ENCODE measurements at regions not wholly inside any gene's neighbourhood (a gene's known extent, or its start where the extent isn't known, plus 50 kb on each side); places are given as distances from the start of the nearest gene placed in this dataset.

- TF ChIP-seq CSRNP3 (CRISPR knock-in tag; IDR thresholded peaks at IDR 0.05): no peak
- no peak for TF ChIP-seq CSDC2 (CRISPR knock-in tag; IDR thresholded peaks at IDR 0.05)
- no peak for TF ChIP-seq ZC3H10 (CRISPR knock-in tag; IDR thresholded peaks at IDR 0.05)
- TF ChIP-seq, protein P1, sequence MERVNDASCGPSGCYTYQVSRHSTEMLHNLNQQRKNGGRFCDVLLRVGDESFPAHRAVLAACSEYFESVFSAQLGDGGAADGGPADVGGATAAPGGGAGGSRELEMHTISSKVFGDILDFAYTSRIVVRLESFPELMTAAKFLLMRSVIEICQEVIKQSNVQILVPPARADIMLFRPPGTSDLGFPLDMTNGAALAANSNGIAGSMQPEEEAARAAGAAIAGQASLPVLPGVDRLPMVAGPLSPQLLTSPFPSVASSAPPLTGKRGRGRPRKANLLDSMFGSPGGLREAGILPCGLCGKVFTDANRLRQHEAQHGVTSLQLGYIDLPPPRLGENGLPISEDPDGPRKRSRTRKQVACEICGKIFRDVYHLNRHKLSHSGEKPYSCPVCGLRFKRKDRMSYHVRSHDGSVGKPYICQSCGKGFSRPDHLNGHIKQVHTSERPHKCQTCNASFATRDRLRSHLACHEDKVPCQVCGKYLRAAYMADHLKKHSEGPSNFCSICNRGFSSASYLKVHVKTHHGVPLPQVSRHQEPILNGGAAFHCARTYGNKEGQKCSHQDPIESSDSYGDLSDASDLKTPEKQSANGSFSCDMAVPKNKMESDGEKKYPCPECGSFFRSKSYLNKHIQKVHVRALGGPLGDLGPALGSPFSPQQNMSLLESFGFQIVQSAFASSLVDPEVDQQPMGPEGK (CRISPR knock-in tag; IDR thresholded peaks at IDR 0.05; ENCODE audit: borderline replicate concordance): no peak
- no peak for TF ChIP-seq RARB (CRISPR knock-in tag; IDR thresholded peaks at IDR 0.05)
- TF ChIP-seq GLIS3 (CRISPR knock-in tag; IDR thresholded peaks at IDR 0.05): no peak
- TF ChIP-seq ESRRG (CRISPR knock-in tag; IDR thresholded peaks at IDR 0.05): no peak
- no peak for TF ChIP-seq ZNF8 (CRISPR knock-in tag; IDR thresholded peaks at IDR 0.05)
Measured at GRCh38 chr10:44775402-44775741, 135.8 kb upstream of the TMEM72 start (continued).

- no peak for TF ChIP-seq TCF4 (CRISPR knock-in tag; IDR thresholded peaks at IDR 0.05; ENCODE audit: borderline replicate concordance)
- TF ChIP-seq GLIS3 (CRISPR knock-in tag; IDR thresholded peaks at IDR 0.05): no peak
- no peak for ATAC-seq
Measured at GRCh38 chr10:44776181-44776580, 135.0 kb upstream of the TMEM72 start.

- ATAC-seq: no peak
- TF ChIP-seq TOX (CRISPR knock-in tag; IDR thresholded peaks at IDR 0.05; ENCODE audit: borderline replicate concordance) (no peak), PPARA (CRISPR knock-in tag; IDR thresholded peaks at IDR 0.05; ENCODE audit: borderline replicate concordance) (no peak), ZNF70 (CRISPR knock-in tag; IDR thresholded peaks at IDR 0.05) (no peak), CSRNP3 (CRISPR knock-in tag; IDR thresholded peaks at IDR 0.05) (no peak), OSR1 (CRISPR knock-in tag; IDR thresholded peaks at IDR 0.05) (no peak), ZNF8 (CRISPR knock-in tag; IDR thresholded peaks at IDR 0.05) (no peak), ESRRG (CRISPR knock-in tag; IDR thresholded peaks at IDR 0.05) (no peak), ARNTL (CRISPR knock-in tag; IDR thresholded peaks at IDR 0.05; ENCODE audit: borderline replicate concordance, low read depth) (no peak), ZC3H10 (CRISPR knock-in tag; IDR thresholded peaks at IDR 0.05) (no peak), RARB (CRISPR knock-in tag; IDR thresholded peaks at IDR 0.05) (no peak)
- TF ChIP-seq, protein P2, sequence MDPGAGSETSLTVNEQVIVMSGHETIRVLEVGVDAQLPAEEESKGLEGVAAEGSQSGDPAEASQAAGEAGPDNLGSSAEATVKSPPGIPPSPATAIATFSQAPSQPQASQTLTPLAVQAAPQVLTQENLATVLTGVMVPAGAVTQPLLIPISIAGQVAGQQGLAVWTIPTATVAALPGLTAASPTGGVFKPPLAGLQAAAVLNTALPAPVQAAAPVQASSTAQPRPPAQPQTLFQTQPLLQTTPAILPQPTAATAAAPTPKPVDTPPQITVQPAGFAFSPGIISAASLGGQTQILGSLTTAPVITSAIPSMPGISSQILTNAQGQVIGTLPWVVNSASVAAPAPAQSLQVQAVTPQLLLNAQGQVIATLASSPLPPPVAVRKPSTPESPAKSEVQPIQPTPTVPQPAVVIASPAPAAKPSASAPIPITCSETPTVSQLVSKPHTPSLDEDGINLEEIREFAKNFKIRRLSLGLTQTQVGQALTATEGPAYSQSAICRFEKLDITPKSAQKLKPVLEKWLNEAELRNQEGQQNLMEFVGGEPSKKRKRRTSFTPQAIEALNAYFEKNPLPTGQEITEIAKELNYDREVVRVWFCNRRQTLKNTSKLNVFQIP (CRISPR knock-in tag; IDR thresholded peaks at IDR 0.05; ENCODE audit: borderline replicate concordance, low read depth): no peak
- TF ChIP-seq, protein P1 (CRISPR knock-in tag; IDR thresholded peaks at IDR 0.05; ENCODE audit: borderline replicate concordance): no peak
Measured at GRCh38 chr10:44779511-44779910, 131.6 kb upstream of the TMEM72 start.

DNA sequence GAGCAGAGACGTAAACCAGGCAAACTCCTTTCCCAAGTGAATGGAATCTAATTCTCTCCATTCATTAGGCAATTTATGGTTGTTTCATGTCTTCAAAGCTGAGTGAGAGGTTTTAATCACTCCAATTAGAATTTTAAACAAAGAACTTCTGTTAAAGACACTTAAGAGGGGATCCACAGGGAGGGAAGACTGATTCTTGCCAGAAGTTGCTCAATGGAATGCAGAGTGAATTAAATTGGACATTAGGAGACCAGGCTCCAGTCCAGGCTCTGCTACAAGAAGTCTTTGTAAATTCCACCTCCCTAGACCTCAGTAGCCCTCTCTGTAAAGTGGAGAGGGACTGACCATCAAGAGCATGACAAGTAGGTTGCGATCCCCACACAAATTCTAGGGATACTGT, 130.7 kb upstream of the TMEM72 start:
- ATAC-seq: no peak
- TF ChIP-seq ZC3H10 (CRISPR knock-in tag; IDR thresholded peaks at IDR 0.05) (no peak), ZNF8 (CRISPR knock-in tag; IDR thresholded peaks at IDR 0.05) (no peak), PPARA (CRISPR knock-in tag; IDR thresholded peaks at IDR 0.05; ENCODE audit: borderline replicate concordance) (no peak)
- TF ChIP-seq, protein P1 (CRISPR knock-in tag; IDR thresholded peaks at IDR 0.05; ENCODE audit: borderline replicate concordance): no peak
- TF ChIP-seq, protein P2 (CRISPR knock-in tag; IDR thresholded peaks at IDR 0.05; ENCODE audit: borderline replicate concordance, low read depth): no peak

Data from SK-N-SH treated with all-trans-retinoic acid at 6 μM for 48 hours (cell line).